NOMO-1 (cell line): ENCODE measurements at regions not wholly inside any gene's neighbourhood (a gene's known extent, or its start where the extent isn't known, plus 50 kb on each side); places are given as distances from the start of the nearest gene placed in this dataset.

Experiments
- DNase-seq, 2 experiments: peaks; one replicate each; lab custom pipeline; 2025; ENCODE audit not compliant: unreplicated experiment in 2 of 2; lab: John Stamatoyannopoulos, UW

DNA sequence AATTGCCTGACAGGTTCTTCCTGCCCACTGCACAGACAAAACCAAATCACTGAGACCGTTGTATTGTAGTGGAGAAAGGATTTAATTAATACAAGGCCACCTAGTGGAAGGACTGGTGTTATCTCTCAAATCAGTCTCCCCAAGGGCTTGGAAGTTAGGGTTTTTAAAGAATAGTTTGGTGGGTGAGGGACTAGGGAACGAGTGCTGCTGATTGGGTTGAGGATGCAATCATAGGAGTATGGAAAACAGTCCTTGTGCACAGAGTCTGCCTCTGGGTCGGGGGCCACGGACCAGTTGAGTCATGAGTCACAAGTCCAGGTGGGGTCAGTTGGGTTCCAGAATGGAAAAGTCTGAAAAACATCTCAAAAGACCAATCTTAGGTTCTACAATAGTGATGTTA is 89.1 kb downstream of the B3GNT2 start:
- no peak for DNase-seq

DNA sequence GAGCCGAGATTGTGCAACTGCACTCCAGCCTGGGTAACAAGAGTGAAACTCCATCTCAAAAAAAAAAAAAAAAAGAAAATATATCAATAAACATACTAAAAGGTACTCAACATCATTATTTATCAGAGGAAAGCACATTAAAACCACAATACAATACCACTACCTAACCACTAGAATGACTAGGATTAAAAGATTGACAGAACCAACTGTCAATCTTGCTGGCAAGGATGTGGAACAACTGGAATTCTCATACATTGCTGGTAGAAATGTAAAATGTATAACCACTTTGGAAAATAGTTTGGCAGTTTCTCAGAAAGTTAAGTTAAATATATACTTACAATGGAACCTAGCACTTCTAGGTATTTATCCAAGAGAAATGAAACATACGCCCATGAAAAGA is 88.6 kb downstream of the B3GNT2 start:
- DNase-seq: no peak

DNA sequence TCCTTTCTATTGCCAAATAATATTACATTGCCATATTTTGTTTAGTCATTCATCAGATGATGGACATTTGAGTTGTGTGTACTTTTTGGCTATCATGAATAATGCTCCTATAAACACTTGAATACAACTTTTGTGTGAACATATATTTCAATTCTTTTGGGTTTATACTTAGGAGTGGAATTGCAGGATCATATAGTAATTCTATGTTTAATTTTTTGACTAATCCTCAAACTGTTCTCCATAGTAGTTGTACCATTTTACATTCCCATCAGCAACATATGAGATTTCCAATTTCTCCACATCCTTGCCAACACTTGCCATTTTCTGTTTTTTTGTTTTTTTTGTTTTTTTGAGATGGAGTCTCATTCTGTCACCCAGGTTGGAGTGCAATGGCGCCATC is 87.2 kb downstream of the B3GNT2 start:
- DNase-seq: no peak

DNA sequence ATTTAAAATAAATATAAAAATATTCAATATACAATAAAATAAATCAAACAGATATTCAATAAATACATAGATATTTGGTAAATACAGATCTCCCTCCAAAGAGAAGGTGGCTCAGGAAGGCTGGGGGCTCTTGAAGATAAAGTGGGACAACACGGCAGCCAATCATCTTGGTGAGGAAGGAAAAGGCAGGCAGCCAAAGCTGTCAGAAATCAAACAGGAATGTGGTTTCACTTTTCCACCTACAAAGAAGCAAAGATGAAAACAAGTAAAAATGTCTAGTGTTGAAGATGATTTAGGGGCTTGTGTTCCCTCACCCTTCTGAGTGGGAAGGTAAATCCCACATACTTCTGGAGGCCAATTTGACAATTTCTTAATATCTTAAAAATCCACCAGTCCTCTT is 85.7 kb downstream of the B3GNT2 start:
- no peak for DNase-seq

DNA sequence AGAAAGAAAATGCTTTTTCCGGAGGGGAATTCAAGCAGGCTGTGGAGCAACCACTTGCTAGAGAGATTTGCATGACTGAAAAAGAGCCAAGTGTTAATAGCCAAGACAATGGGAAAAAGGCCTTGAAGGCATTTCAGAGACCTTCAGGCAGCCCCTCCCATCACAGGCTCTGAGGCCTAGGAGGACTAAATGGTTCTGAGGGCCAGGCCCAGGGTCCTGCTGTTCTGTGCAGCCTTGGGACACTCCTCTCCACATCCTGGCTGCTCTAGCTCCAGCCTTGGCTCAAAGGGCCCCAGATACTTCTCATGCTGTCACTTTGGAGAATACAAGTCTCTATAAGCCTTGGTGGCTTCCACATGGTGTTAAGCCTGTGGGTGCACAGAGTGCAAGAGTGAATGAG is 81.8 kb downstream of the B3GNT2 start:
- no peak for DNase-seq
